CD4-positive, alpha-beta T cell treated with Interleukin-4 for 1 hour (primary cell): ENCODE measurements at regions not wholly inside any gene's neighbourhood (a gene's known extent, or its start where the extent isn't known, plus 50 kb on each side); places are given as distances from the start of the nearest gene placed in this dataset.
"Not testable (repeated sequence)": the region's sequence is repeated elsewhere in the genome, so short reads cannot be mapped to it uniquely, and the experiment has no call there.

Experiments used
- DNase-seq, 2 donors: peaks; one replicate each; pipeline ENCODE4 v3.0.0-alpha.2; 2020 to 2022

DNA sequence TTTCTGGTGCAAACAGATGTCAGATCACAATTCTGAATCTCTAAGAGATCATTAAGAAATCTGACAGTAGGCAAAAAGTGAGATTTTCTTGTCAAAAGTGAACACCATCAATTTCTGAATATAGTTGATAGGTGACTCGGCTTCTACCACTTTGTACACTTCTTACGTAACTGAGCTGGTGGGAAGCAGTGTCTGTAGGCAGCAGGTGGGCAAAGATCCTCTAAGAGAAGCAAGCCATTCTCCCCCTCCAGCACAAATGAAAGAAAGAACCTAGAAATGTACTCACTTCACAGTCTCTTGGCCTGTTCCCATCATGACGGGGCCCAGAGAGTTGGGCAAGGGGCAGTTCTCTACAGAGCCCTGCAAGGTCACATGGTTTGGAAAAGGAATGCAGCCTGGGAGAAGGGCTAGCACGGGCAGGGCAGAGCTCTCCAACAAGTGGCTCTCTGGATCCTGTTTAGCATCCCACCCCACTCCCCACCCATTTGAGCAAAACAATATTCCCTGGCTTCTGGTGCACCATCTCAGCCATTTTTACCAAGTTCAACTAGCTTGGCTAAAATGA, 412.6 kb downstream of the LTN1 start:
- DNase-seq = no peak

DNA sequence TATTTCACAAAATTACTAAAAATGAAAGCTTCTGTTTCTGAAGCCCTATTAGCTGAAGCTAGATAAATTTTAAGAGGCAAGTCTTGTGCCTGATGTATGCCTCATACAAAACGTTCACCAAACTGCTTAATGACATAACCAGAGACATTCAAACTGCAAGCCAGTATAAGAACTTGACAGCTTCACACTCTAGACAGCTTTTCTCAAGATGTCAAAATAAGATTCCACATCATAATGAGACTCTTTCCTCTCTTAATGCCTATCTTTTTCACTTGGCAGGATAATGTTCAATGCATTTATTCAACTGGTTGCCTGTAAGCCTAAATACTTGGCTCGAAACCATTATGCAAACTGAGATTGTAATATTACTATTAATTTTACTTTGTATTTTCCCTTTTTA, 424.0 kb downstream of the LTN1 start:
- no peak for DNase-seq

DNA sequence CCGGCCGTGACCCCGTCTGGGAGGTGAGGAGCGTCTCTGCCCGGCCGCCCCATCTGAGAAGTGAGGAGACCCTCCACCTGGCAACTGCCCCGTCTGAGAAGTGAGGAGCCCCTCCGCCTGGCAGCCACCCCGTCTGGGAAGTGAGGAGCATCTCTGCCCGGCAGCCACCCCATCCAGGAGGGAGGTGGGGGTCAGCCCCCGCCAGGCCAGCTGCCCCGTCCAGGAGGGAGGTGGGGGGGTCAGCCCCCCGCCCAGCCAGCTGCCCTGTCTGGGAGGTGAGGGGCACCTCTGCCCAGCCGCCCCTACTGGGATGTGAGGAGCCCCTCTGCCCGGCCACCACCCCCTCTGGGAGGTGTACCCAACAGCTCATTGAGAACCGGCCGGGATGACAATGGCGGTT, 428.7 kb downstream of the LTN1 start:
- not testable (repeated sequence) for DNase-seq

DNA sequence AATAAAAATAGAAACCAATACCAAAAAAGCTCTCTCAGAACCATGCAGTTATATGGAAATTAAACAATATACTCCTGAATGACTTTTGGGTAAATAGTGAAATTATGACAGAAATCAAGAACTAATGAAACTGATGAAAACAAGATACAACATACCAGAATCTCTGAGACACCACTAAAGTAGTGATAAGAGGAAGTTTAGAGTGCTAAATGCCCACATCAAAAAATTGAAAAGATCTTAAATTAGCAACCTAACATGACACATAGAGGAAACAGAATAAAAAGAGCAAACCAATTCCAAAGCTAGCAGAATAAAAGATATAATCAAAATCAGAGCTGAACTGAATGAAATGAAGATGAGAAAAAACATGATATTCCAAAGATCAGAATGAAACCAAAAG, 430.9 kb downstream of the LTN1 start:
- no peak for DNase-seq

DNA sequence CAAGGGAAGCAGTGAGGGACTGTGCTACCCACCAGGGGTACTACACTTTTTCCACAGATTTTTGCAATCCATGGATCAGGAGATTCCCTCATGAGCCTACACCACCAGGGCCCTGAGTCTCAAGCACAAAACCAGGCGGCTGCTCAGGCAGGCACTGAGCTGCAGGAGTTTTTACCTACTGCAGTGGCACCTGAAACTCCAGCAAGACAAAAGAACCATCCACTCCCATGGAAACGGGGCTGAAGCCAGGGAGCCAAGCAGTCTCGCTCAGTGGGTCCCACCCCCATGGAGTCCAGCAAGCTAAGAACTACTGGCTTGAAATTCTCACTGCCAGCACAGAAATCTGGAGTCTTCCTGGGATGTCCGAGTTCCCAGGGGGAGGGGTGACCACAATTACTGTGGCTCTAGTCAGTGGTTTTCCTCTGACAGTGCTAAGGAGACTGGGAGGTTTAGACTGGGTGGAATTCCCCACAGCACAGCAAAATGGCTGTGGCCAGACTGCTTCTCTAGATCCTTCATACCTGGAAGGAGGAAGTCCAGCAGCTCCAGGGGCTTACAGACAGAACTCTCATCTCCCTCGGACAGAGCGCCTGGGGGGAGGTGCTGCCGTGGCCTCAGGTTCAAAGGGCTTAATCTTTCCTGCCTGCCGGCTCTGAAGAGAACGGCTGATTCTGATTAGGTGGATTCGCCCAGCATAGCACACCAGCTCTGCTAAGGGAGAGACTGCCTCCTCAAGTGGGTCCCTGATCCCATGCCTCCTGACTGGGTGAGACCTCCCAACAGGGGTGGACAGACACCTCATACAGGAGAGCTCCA, 437.8 kb downstream of the LTN1 start:
- no peak for DNase-seq

DNA sequence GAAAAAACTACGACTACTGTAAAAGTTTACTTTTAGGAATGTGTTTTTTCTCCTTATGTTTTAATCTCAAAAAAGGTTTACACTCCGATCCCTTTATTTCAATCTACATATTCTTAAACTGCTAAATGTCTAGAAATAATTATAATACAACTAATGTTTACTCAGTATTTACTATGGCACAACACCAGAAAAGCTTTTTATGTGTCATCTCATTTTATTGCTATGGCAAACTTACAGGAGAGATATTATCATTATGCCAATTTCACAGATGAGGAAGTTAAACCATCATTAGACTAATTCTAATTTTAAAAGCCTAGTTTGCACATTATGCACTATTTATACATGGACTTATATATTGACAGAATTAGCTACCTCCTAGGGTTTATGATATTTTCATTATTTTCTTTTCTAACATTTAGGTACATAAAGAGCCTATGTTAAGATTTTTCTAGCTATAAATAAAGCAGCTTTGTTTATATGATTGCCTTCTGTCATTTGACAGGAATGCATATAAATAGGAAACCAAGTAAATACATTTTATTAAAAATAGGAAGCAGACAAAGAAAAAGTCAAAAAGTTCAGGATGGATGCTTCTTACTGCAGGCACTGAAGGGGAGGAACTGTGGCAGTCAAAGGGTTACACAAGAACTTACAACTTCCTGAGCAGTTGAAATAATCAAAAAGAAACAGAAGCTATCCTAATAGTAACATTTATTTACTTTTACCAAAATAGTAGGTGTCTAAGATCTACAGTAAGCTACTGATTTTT, 442.4 kb downstream of the LTN1 start:
- no peak for DNase-seq

DNA sequence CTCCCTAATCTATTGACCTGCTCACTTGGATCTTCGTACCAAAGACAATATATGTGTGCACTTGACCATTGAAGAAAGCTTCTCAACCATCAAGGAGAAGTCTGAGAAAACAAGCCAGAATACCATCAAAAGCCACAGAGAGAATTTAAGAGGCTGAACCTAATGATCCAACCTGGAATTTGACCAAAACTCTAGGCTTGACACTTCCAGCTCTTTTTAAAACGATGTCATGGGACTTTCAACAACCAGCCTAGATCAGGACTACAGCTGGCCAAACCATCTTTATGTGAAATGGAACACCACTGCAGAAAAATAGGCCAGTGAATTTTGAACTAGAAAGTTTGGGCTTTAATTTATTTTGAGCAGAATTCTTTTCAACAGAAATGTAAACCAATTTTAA, 444.4 kb downstream of the LTN1 start:
- DNase-seq = no peak

DNA sequence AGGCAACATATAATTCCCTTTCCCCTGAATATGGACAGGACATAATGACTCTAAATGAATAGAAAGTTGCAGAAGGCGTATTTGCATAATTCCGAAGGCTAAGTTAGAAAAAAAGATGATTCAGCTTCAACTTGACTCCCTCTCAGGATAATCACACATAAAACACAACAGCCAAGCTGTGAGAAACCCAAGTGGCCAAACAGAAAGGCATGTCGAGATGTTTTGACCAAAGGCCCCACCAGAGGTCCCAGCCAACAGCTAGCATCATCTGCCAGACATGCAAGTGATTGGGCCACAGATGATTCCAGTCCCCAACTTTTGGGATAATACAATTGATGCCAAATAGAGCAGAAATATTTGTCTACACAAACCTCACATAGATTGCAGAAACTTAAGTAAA, 444.9 kb downstream of the LTN1 start:
- no peak for DNase-seq

DNA sequence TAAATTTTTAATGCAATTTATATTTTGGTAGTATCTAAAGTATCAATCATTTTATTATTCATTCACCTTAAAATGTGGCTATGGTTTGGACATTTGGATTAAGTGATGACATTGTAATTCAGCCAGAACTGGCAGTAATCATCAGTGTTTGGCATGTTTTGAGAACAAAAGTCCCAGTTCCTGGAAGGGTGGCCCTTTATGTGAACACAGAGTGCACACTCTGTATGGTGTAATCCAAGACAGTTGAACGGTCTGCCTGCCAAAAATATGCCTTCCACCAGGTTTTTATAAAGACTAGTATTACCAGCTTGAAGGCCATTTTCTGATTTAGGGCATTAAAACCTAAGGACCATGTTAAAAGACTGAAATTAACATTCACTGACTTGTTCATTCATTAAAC, 448.7 kb downstream of the LTN1 start:
- no peak for DNase-seq

DNA sequence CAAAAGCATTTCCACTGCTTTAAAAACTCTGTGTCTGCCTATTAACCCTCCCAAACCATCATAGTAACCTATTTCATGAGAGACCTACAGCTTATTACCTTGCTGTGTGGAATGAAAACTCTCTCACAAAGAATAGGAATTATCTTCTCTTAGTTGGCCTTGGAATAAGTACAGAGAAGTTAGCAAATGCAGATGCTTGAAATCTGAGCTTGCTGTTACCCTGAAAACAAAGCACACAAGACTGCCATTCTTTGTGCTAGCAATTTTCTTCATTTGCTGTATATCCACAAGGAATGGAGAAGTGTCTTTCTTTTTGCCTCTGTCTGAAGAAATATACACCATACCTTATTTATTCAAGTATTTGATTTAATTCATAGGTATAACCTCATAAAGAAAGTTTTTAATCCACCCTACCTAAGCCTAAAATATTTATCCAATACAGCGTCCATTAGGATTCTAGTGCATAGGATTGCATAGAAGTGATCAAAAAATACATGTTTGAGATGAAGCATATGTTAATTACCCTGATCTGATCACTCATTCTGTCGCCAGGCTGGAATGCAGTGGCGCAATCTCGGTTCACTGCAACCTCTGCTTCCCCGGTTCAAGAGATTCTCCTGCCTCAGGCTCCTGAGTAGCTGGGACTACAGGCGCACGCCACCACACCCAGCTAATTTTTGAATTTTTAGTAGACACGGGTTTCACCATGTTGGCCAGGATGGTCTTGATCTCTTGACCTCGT, 451.1 kb downstream of the LTN1 start:
- DNase-seq = no peak

DNA sequence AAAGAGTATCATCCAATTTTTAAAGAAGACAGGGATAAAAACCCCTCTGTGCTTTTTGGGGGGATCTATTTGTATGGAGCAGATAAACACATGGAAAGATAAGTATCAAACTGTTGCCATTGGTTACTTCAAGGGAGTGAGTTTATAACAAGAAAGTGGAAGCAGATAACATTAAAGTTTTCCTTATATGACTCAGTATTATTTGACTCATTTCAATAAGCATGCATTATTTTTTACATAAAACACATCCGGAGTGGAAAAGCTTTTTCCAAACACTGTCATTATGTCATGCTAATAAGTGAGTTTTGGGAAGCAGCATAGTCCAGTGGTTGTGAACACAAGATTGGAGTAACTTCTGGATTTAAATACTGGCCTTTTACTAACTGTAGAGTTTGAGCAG, 452.2 kb downstream of the LTN1 start:
- no peak for DNase-seq

DNA sequence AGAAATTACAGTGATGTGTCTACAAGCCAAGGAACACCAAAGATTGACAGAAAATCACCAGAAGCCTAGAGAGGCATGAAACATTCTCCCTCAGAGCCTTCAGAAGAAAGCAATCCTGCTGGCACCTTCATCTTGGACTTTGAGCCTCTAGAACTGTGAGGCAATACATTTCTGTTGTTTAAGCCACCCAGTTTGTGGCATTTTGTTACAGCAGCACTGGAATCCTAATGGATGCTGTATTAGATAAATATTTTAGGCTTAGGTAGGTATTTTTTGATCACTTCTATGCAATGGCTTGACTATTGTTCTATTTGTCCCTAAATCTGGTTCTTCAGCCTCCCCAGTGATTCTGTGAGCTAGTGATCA, 453.1 kb downstream of the LTN1 start:
- no peak for DNase-seq

DNA sequence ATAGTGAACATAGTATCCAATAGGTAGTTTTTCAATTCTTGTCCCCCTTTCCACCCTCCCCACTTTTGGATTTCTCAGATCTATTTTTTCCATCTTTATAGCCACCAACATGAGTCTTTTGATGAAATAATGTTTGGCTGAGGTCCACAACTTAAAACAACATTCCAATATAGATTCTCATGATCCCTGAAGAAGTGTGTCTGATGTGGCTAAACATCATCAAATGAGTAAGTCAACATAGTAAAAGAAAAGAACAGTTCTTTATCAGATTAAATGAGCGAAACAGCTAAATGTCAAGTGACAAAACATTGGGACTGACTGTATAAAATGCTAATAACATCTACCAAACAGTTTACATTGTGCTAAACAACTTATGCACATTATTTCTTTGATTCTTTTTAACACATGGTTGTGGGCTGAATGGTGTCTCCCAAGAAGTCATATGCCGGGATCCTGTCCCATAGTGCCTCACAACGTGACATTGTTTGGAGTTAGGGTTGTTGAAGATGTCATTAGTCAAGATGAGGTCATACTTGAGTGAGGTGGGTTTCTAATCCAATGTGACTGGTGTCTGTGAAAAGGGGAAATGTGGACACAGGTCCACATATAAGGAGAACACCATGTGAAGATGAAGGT, 453.6 kb downstream of the LTN1 start:
- no peak for DNase-seq

DNA sequence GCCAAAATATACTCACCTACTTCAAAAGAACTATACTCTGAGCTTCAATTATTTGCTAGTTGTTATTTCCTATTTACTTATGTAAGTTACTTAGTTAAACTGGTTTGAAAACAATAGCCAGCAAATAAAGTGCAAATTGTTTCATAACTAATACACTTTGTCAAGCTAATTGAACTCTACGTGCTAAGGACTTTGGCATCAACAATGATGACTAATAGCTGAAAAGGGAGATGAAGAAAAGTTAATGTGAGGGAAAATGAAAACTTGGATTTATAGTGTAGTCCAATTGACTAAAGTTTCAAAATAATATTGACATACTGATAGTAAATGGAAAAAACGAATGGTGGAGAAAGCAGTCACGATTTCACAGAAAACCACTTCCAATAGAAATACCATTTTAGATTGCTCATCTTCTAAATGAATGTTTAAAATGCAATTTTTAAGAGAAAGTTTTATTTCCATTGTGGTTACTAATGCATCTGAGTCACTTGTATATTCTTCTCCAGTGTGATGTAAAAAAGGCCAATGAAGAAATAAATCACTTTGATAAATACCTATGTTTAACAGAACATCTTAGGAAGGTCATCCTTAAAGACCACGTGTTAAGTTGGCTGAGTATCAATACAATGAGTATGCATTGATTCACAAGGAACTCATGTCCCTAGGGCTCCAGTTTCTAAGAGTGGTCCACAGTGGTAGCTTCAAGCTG, 455.2 kb downstream of the LTN1 start:
- no peak for DNase-seq

DNA sequence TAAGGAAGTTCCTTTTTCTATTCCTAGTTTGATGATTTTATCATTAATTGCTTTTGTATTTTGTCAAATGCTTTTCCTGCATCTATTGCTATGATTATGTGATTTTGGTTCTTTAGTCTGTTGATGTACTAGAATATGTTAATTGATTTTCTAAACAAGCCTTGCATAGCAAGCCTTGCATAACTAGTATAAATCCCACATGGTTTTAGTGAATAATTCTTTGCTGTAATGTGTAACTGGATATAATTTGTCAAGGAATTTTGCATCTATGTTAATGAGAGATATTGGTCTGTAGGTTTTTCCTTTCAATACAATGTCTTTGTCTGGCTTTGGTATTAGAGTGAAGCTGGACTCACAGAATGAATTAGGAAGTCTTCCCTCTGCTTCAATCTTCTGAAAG, 460.2 kb downstream of the LTN1 start:
- no peak for DNase-seq

DNA sequence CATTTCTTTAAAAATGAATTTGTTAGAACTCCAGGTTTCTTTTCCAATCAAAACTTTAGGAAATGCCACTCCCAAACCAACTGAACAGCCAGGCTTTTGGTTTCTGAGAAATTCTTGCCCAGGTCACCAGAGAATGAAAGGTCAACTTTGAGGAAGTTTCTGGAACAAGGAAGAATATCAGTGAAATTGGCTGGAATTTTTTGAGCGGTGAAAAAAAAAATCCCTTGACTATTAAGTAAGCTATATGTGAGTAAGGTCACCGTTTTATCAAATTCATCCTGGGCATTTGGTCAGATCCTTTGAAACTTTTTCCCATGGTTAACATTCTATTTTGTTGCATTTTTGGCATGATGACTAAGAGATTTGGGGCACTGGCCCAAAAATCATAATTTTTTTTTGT, 469.3 kb downstream of the LTN1 start:
- no peak for DNase-seq

DNA sequence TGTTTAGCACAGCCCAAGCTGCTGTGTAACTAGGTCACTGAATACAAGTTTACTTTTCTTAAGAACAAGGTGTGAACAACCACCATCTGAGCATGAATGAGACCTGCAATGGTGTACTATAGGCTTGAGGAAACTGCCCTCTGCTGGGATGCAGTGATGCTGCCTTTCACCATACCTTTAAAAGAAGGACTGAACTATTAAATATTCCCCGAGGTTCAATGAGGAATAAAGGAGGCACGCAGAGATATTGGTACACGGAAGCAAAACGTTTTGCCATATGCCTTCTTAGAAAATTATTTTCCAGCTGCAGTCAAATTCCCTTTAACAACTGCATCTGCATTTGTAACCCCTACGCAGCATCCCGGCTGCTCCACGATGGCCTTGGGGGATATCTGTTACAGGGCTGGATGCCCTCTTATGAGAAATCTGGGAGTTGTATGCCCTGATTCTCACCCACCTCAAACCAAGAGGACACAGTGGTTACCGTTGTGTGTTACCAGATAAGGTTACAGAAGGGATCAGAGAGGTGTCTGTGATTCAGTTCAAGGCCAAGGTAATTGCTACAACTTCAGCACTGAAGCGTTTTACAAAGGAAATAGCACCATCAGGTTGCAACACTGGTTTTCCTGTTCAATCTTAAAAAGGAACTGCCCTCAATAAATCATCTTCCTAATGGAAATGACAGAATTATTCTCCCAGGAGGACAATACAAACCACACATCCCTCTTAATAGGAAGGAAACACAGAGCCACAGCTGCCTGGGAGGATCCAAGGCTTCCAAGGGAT, 470.5 kb downstream of the LTN1 start:
- DNase-seq = peak in 1 of 2 donors; percentile 2

DNA sequence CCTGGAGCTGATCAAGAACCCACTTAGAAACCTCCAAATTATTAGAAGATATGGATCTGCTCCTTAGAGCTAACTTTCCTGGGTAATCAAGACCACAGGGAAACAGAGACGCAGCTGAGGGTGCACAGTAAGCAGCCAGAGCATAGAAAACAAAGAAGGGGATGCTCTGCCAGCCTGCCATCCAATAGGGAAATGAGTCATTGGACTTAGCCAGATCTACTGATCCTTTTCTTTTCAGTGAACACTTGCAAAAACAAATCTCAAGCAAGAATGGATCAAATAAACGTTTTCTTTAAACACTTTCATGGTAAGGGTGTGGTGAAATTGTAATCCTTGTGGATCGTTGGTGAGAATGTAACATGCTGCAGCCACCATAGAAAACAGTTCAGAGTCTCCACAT, 474.0 kb downstream of the LTN1 start:
- DNase-seq = no peak

DNA sequence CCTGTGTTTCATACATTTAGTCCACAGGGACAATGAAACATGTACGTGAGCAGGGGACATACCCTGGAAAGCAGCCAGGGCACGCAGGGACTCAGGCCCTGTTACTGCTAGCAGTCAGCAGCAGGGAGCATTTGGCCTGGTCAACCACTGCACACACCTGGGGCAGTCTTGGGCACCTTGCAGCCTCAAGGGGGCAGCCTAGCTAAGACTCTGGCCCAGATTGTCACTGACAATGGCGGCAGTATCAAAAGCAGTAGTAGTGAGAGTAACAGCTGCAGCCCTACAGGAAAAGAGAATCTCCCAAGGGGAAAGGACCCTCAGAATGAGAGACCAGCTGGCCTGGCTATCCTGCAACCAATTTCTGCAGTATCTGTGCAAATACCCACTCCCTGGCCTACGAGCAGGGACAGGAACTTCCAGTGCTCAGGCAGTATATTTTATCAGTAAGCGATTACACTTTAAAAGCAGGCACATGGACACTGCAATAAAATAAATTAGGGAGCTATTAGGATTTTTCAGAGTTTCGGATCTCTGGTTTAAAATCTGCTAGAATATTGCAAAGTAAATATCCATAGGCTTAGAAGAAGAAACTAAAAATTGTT, 475.6 kb downstream of the LTN1 start:
- DNase-seq = peak; percentile 57 to 67

DNA sequence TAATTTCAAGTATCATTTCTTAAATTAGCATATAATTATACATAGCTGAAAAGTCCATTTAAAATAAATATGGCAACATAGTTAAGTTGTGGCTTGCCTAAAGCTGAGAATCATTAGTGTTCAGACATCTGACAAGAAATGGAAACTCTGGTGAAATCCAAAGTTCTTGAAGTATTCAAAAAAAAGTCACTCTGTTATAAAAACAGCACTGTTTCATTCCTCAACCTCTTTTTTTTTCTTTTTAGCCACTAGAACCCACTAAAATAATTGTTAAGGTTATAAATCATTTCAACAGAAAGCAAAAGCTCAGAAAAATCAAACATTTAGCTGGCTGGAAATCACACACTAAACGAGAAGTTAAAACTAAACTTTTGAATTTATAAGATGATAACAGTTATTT, 476.7 kb downstream of the LTN1 start:
- no peak for DNase-seq

DNA sequence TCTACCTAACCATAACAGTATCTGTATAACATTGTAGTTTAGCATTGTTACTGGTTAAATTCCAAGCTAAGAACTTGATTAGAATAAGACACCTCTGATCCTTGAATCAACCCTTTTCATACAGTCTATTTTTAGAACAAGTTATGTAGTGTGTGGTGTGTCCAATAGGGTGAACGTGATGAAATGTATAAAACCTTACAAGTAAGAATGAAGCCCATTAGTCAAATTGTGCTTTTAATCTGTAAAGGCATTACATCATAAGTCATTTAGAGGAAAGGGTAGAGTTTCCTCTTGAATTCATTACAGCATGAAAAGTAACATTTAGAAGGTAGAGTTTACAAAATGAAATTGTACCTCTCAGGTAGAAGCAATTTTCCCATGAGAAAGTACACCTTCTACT, 479.2 kb downstream of the LTN1 start:
- no peak for DNase-seq
